ENCODE measurements at regions not wholly inside any gene's neighbourhood (a gene's known extent, or its start where the extent isn't known, plus 50 kb on each side); places are given as distances from the start of the nearest gene placed in this dataset.

DNA sequence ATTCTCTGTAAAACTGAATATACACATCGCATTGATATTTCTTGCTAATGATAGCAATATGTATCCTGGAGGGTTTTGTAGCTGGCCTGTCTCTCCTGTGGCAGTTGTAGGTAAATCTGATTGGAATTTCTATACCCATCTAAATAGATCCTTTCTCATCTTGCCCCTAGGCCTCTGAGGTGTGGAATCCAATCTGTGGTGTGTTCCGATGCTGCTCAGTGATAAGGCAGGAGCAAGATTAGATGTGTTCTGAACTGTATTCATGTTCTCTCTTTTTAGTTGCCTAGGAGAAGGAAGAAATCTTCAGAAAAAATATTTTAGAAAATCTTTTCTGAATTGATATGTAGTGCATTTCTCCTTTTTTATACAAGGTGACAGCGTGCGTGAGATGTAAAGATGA, 507.5 kb downstream of the NR2F1-AS1 start:
- H3K36me3 Mint-ChIP-seq (ENCODE audit: insufficient read depth, unreplicated experiment): peaks cover 5% of the 10 kb centered on the region
- intact Hi-C loops (cut with micrococcal nuclease; ENCODE audit: unreplicated experiment): no loop called here
- no TSS peak for BruUV-seq (replicated peaks)
- no peak overlapping the region for H3K27ac Mint-ChIP-seq (ENCODE audit: unreplicated experiment)
- CTCF ChIA-PET: no interaction called here
- peaks cover 2% of the 10 kb centered on the region for H3K9me3 Mint-ChIP-seq (ENCODE audit: low read depth, unreplicated experiment)
- no peak overlapping the region for H3K4me3 Mint-ChIP-seq (ENCODE audit: low read depth, unreplicated experiment)
- TF ChIP-seq, protein P1, sequence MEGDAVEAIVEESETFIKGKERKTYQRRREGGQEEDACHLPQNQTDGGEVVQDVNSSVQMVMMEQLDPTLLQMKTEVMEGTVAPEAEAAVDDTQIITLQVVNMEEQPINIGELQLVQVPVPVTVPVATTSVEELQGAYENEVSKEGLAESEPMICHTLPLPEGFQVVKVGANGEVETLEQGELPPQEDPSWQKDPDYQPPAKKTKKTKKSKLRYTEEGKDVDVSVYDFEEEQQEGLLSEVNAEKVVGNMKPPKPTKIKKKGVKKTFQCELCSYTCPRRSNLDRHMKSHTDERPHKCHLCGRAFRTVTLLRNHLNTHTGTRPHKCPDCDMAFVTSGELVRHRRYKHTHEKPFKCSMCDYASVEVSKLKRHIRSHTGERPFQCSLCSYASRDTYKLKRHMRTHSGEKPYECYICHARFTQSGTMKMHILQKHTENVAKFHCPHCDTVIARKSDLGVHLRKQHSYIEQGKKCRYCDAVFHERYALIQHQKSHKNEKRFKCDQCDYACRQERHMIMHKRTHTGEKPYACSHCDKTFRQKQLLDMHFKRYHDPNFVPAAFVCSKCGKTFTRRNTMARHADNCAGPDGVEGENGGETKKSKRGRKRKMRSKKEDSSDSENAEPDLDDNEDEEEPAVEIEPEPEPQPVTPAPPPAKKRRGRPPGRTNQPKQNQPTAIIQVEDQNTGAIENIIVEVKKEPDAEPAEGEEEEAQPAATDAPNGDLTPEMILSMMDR (IDR thresholded peaks at IDR 0.05; ENCODE audit: unreplicated experiment): no peak
- no peaks in the 10 kb centered on the region for H3K27me3 Mint-ChIP-seq (ENCODE audit: unreplicated experiment)
- H3K4me1 Mint-ChIP-seq (ENCODE audit: low read depth, unreplicated experiment): peaks cover 39% of the 10 kb centered on the region
- no peak for DNase-seq

DNA sequence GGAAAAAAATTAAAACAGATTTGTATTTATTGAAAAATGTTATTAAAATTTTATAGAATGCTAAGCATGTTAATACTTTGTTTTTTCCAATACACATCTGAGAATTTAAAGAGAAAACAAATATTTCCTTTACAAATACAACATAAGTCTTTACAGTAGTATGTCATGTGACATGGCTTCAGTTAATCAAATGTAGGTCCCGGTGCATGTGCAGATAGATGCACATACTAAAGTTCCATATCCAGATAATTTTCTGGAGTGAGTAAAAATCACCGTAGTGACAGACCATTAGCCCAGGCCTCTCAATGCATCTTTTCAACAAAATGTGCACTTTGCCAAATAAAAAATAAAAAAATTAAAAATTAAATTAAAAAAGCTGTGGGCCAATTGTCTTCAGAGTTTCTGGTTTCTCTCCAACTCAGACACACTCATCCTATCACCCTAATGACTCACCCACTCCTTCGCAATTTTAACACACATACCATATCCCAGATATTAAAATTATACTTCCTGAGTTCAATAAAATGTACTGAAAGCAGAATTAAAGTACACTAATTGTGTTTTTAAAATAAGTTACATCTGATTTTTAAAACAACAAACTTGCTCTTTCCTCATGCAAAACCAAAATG, 508.1 kb downstream of the NR2F1-AS1 start:
- TF ChIP-seq, protein P1 (IDR thresholded peaks at IDR 0.05; ENCODE audit: unreplicated experiment): no peak
- Mint-ChIP-seq H3K36me3 (ENCODE audit: insufficient read depth, unreplicated experiment) (no peaks in the 10 kb centered on the region), H3K4me3 (ENCODE audit: low read depth, unreplicated experiment) (no peak overlapping the region), H3K27me3 (ENCODE audit: unreplicated experiment) (no peaks in the 10 kb centered on the region), H3K27ac (ENCODE audit: unreplicated experiment) (no peak overlapping the region), H3K9me3 (ENCODE audit: low read depth, unreplicated experiment) (peaks cover 2% of the 10 kb centered on the region), H3K4me1 (ENCODE audit: low read depth, unreplicated experiment) (peaks cover 33% of the 10 kb centered on the region)
- DNase-seq: no peak
- intact Hi-C loops (cut with micrococcal nuclease; ENCODE audit: unreplicated experiment): no loop called here
- CTCF ChIA-PET: no interaction called here
- BruUV-seq (replicated peaks): no TSS peak

DNA sequence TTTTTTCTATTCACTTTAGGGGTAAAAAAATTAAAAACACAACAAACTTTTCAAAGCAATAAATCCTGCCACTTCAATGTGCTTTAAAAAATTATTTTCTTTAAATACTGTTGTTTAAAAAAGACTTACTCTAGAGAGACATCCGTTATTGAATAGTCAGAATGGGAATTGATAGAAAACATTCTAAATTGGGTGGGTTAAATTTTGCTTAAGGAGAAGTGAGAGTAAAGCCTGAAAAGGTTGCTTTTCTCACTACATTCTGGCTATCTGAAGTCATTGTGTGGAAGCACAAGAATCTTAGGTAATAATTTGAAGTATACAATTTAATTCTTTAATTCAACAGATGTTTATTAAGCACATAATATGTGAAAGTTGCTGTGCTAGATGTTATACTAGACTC, 509.3 kb downstream of the NR2F1-AS1 start:
- BruUV-seq (replicated peaks): no TSS peak
- TF ChIP-seq, protein P1 (IDR thresholded peaks at IDR 0.05; ENCODE audit: unreplicated experiment): no peak
- no peaks in the 10 kb centered on the region for H3K27me3 Mint-ChIP-seq (ENCODE audit: unreplicated experiment)
- H3K4me3 Mint-ChIP-seq (ENCODE audit: low read depth, unreplicated experiment): no peak overlapping the region
- no peak for DNase-seq
- CTCF ChIA-PET: no interaction called here
- no peak overlapping the region for H3K27ac Mint-ChIP-seq (ENCODE audit: unreplicated experiment)
- H3K36me3 Mint-ChIP-seq (ENCODE audit: insufficient read depth, unreplicated experiment): no peaks in the 10 kb centered on the region
- peaks cover 2% of the 10 kb centered on the region for H3K9me3 Mint-ChIP-seq (ENCODE audit: low read depth, unreplicated experiment)
- H3K4me1 Mint-ChIP-seq (ENCODE audit: low read depth, unreplicated experiment): peaks cover 24% of the 10 kb centered on the region
- intact Hi-C loops (cut with micrococcal nuclease; ENCODE audit: unreplicated experiment): no loop called here

DNA sequence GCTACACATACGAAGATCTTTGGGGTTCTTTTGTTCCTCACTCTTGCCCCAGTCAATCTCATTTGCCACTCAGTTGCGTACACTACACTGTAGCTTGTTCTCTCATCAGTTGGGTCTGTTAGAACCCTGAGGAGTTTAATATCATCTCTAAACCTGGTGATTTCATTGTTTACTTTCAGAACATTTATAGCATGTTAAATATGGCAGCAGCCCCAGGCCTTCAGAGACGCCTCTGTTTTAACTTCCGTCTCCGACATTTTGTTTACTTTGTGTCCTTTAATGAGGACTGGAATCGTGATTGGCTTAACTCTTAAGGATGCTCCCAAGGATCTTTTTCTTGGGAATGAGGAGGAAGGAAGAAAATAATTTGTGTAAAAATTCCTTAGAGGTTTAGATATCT, 510.1 kb downstream of the NR2F1-AS1 start:
- no peaks in the 10 kb centered on the region for H3K27me3 Mint-ChIP-seq (ENCODE audit: unreplicated experiment)
- H3K9me3 Mint-ChIP-seq (ENCODE audit: low read depth, unreplicated experiment): peaks cover 2% of the 10 kb centered on the region
- intact Hi-C loops (cut with micrococcal nuclease; ENCODE audit: unreplicated experiment): no loop called here
- no peak overlapping the region for H3K4me3 Mint-ChIP-seq (ENCODE audit: low read depth, unreplicated experiment)
- CTCF ChIA-PET: no interaction called here
- DNase-seq: no peak
- TF ChIP-seq, protein P1 (IDR thresholded peaks at IDR 0.05; ENCODE audit: unreplicated experiment): no peak
- BruUV-seq (replicated peaks): no TSS peak
- H3K4me1 Mint-ChIP-seq (ENCODE audit: low read depth, unreplicated experiment): peaks cover 21% of the 10 kb centered on the region
- H3K36me3 Mint-ChIP-seq (ENCODE audit: insufficient read depth, unreplicated experiment): no peaks in the 10 kb centered on the region
- no peak overlapping the region for H3K27ac Mint-ChIP-seq (ENCODE audit: unreplicated experiment)
